Neural progenitor cell (in vitro differentiated cells): ENCODE measurements at regions not wholly inside any gene's neighbourhood (a gene's known extent, or its start where the extent isn't known, plus 50 kb on each side); places are given as distances from the start of the nearest gene placed in this dataset.
"Not testable (repeated sequence)": the region's sequence is repeated elsewhere in the genome, so short reads cannot be mapped to it uniquely, and the experiment has no call there.

Experiments
- DNase-seq: peaks from one replicate; pipeline ENCODE4 v3.0.0-alpha.2; 2016; ENCODE audit warnings: low spot score
- H2AFZ ChIP-seq: fragments of 200-600 bp; sonication (generic); replicated peaks from 2 replicates; pipeline ENCODE4 v1.6.1; 2016; ENCODE audit warnings: antibody characterized with exemption
- H3F3A ChIP-seq: fragments of 200-600 bp; sonication (generic); 2 replicates; pipeline ENCODE4 v1.6.1; 2016; ENCODE audit warnings: antibody characterized with exemption, low read depth
- H3K27ac ChIP-seq: fragments of 200-600 bp; sonication (generic); 2 replicates; pipeline ENCODE4 v1.5.1; 2016; ENCODE audit warnings: mild to moderate bottlenecking
- H3K27me3 ChIP-seq: fragments of 200-600 bp; sonication (generic); 2 replicates; pipeline ENCODE4 v1.6.1; 2016; ENCODE audit warnings: mild to moderate bottlenecking, moderate library complexity
- H3K36me3 ChIP-seq: fragments of 200-600 bp; sonication (generic); 2 replicates; pipeline ENCODE4 v1.5.1; 2016
- H3K4me1 ChIP-seq: fragments of 200-600 bp; sonication (generic); 2 replicates; pipeline ENCODE4 v1.6.1; 2016; ENCODE audit warnings: mixed run types
- H3K4me2 ChIP-seq: fragments of 200-600 bp; sonication (generic); 2 replicates; pipeline ENCODE4 v1.6.1; 2016
- H3K4me3 ChIP-seq: fragments of 200-600 bp; sonication (generic); 2 replicates; pipeline ENCODE4 v1.5.1; 2016
- H3K79me2 ChIP-seq: fragments of 200-600 bp; sonication (generic); 2 replicates; pipeline ENCODE4 v1.6.1; 2016; ENCODE audit warnings: low read depth
- H3K9ac ChIP-seq: fragments of 200-600 bp; sonication (generic); 2 replicates; pipeline ENCODE4 v1.6.1; 2016
- H3K9me3 ChIP-seq: fragments of 200-600 bp; sonication (generic); 2 replicates; pipeline ENCODE4 v1.5.1; 2016; ENCODE audit warnings: low read depth
- H4K20me1 ChIP-seq: fragments of 200-600 bp; sonication (generic); 2 replicates; pipeline ENCODE4 v1.6.1; 2016; ENCODE audit warnings: low read depth
- H3K27ac Mint-ChIP-seq: 3 replicates; pipeline ENCODE4 v1.8.0; 2021; ENCODE audit warnings: mixed read lengths
- H3K27me3 Mint-ChIP-seq: 2 replicates; pipeline ENCODE4 v1.8.0; 2022; ENCODE audit warnings: low read depth, mild to moderate bottlenecking, inconsistent platforms, moderate library complexity, mixed read lengths; ENCODE audit not compliant: insufficient read depth
- H3K36me3 Mint-ChIP-seq: 3 replicates; pipeline ENCODE4 v1.8.0; 2021; ENCODE audit warnings: mixed read lengths
- H3K4me1 Mint-ChIP-seq: 3 replicates; pipeline ENCODE4 v1.8.0; 2021; ENCODE audit warnings: mixed read lengths
- H3K4me3 Mint-ChIP-seq: 3 replicates; pipeline ENCODE4 v1.8.0; 2021; ENCODE audit warnings: mild to moderate bottlenecking, moderate library complexity, mixed read lengths
- H3K9me3 Mint-ChIP-seq: 3 replicates; pipeline ENCODE4 v1.8.0; 2020; ENCODE audit warnings: mixed read lengths
- EZH2 ChIP-seq: fragments of 200-600 bp; sonication (generic); IDR thresholded peaks from 2 replicates; pipeline ENCODE4 v1.6.1; 2017; ENCODE audit warnings: antibody characterized with exemption, mild to moderate bottlenecking, moderate library complexity
- EZH2phosphoT487 ChIP-seq: fragments of 200-600 bp; sonication (generic); IDR thresholded peaks from 2 replicates; pipeline ENCODE4 v1.6.1; 2017; ENCODE audit warnings: antibody characterized with exemption
- TF ChIP-seq, protein P1 (sequence below): fragments of 200-600 bp; sonication (generic); IDR thresholded peaks from 2 replicates; pipeline ENCODE4 v1.5.1; 2017; ENCODE audit warnings: antibody characterized with exemption, mild to moderate bottlenecking

DNA sequence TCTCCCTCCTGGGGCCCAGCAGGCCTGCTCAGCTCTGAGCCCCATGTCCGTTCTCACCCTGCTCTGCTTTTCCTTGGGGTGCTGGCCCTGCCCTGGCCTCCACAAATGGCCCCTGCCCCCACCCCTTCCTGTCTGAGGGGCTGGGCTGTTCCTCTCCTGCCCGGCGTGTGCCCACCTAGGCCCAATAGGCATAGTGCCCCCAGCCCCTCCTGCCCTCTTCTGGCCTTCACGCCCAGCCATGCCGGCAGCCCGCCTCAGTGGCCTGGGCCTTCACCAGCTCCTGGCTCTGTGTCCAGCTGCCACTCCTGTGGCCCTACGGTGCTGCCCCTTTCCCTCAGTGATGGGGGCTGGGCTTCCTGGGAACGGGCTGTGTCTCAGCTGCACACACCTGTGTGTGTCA is 125.9 kb downstream of the TMEM121 start:
- H3K36me3 ChIP-seq, DNase-seq, H3K4me2 ChIP-seq, H3K9ac ChIP-seq, H3K27ac ChIP-seq, H3K27me3 Mint-ChIP-seq, H3F3A ChIP-seq, H2AFZ ChIP-seq, H3K79me2 ChIP-seq, H3K4me3 ChIP-seq, H3K4me1 ChIP-seq, H3K9me3 ChIP-seq, H3K27ac Mint-ChIP-seq, H3K27me3 ChIP-seq, H3K36me3 Mint-ChIP-seq, H4K20me1 ChIP-seq, H3K4me1 Mint-ChIP-seq, H3K4me3 Mint-ChIP-seq: not testable (repeated sequence)
- H3K9me3 Mint-ChIP-seq: peaks cover 33% of the 10 kb centered on the region

DNA sequence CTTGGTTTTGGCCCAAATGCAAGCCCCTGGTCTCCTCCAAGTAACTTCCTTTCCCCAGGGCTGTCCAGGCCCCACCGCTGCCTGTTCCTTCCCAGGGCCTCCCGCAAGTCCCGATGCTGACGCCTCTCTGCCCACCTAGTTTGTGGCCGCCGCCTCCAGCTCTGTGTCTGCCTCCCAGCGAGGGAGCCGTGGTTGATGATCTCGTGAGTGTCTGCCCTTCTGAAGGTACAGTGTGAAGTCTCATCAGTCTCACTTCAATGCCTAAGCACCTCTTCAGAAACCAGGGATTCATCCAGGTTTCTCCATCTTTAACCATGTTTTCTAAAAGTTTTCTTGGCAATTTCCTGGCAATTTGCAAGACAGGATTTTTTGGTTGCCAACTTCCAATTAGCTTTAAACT is 127.5 kb downstream of the TMEM121 start:
- not testable (repeated sequence) for H2AFZ ChIP-seq, H3K9ac ChIP-seq, H3K4me1 ChIP-seq, H3K36me3 Mint-ChIP-seq, H4K20me1 ChIP-seq, H3F3A ChIP-seq, H3K4me3 Mint-ChIP-seq, H3K4me3 ChIP-seq, H3K4me2 ChIP-seq, H3K27me3 Mint-ChIP-seq, H3K4me1 Mint-ChIP-seq, H3K79me2 ChIP-seq, DNase-seq, H3K27ac Mint-ChIP-seq, H3K27ac ChIP-seq, H3K27me3 ChIP-seq, H3K36me3 ChIP-seq, H3K9me3 ChIP-seq
- peaks cover 28% of the 10 kb centered on the region for H3K9me3 Mint-ChIP-seq

- not testable (repeated sequence) for H3K27ac ChIP-seq, H3K27ac Mint-ChIP-seq, DNase-seq, H3K9me3 ChIP-seq, H3F3A ChIP-seq, H3K36me3 Mint-ChIP-seq, H3K27me3 Mint-ChIP-seq, H3K36me3 ChIP-seq, H3K4me3 Mint-ChIP-seq, H3K27me3 ChIP-seq, H3K4me3 ChIP-seq, H3K4me1 ChIP-seq, H2AFZ ChIP-seq, H3K4me1 Mint-ChIP-seq, H4K20me1 ChIP-seq, H3K4me2 ChIP-seq, H3K9ac ChIP-seq, H3K79me2 ChIP-seq
- H3K9me3 Mint-ChIP-seq: peaks cover 27% of the 10 kb centered on the region
Observed at GRCh38 chr14:105659255-105659654, 132.9 kb downstream of the TMEM121 start.

- Histone ChIP-seq H3F3A (no peaks in the 10 kb centered on the region), H3K36me3 (no peaks in the 10 kb centered on the region), H3K4me2 (no peak overlapping the region), H4K20me1 (no peaks in the 10 kb centered on the region), H2AFZ (no peak overlapping the region), H3K79me2 (no peaks in the 10 kb centered on the region), H3K27ac (no peak overlapping the region), H3K4me3 (no peak overlapping the region), H3K9ac (no peak overlapping the region), H3K27me3 (no peaks in the 10 kb centered on the region), H3K4me1 (no peaks in the 10 kb centered on the region), H3K9me3 (peaks cover 4% of the 10 kb centered on the region)
- H3K27ac Mint-ChIP-seq: no peak overlapping the region
- no peak overlapping the region for H3K4me3 Mint-ChIP-seq
- peaks cover 28% of the 10 kb centered on the region for H3K9me3 Mint-ChIP-seq
- no peak for DNase-seq
- no peaks in the 10 kb centered on the region for H3K4me1 Mint-ChIP-seq
- no peak for TF ChIP-seq EZH2
- TF ChIP-seq EZH2phosphoT487: no peak
- TF ChIP-seq, protein P1, sequence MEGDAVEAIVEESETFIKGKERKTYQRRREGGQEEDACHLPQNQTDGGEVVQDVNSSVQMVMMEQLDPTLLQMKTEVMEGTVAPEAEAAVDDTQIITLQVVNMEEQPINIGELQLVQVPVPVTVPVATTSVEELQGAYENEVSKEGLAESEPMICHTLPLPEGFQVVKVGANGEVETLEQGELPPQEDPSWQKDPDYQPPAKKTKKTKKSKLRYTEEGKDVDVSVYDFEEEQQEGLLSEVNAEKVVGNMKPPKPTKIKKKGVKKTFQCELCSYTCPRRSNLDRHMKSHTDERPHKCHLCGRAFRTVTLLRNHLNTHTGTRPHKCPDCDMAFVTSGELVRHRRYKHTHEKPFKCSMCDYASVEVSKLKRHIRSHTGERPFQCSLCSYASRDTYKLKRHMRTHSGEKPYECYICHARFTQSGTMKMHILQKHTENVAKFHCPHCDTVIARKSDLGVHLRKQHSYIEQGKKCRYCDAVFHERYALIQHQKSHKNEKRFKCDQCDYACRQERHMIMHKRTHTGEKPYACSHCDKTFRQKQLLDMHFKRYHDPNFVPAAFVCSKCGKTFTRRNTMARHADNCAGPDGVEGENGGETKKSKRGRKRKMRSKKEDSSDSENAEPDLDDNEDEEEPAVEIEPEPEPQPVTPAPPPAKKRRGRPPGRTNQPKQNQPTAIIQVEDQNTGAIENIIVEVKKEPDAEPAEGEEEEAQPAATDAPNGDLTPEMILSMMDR: no peak
- H3K27me3 Mint-ChIP-seq: peaks cover 2% of the 10 kb centered on the region
- peaks cover 2% of the 10 kb centered on the region for H3K36me3 Mint-ChIP-seq
Observed at GRCh38 chr14:105659935-105660527, 133.6 kb downstream of the TMEM121 start.

DNA sequence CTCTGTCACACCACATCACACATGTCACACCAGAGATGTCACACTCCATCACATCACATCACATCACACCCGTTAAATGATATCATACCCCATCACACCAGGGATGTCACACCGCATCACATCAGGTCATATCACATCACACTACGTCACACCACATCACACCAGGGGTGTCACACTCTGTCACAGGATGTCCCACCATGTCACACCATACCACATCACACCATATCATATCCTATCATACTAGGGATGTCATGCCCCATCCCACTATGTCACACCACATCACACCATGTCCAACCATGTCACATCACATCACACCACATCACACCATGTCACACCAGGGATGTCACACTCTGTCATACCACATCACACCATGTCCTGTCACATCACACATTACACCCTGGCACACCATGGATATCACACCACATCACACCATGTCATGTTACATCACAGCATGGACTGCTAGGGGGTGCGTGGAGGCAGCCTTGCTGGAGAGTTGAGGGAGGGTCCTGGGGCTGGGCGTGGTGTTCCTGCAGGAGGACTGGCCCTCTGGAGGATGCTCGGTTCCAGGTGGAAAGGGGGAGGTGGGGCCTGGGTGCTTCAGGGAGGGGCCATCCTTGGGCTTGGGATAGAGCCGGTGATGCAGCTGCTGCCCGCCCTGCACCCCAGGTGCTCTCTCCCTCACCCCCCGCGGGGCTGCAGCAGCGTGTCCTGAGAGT is 134.6 kb downstream of the TMEM121 start:
- H3K27me3 Mint-ChIP-seq: peaks cover 2% of the 10 kb centered on the region
- H3K9ac ChIP-seq: no peak overlapping the region
- peaks cover 33% of the 10 kb centered on the region for H3K9me3 Mint-ChIP-seq
- H2AFZ ChIP-seq: no peak overlapping the region
- H3K4me3 ChIP-seq: no peak overlapping the region
- H3K36me3 Mint-ChIP-seq: peaks cover 2% of the 10 kb centered on the region
- H3K4me1 ChIP-seq: no peaks in the 10 kb centered on the region
- H4K20me1 ChIP-seq: no peaks in the 10 kb centered on the region
- DNase-seq: no peak
- no peak overlapping the region for H3K4me3 Mint-ChIP-seq
- H3K27me3 ChIP-seq: no peaks in the 10 kb centered on the region
- H3K27ac ChIP-seq: no peak overlapping the region
- no peaks in the 10 kb centered on the region for H3K4me1 Mint-ChIP-seq
- H3K79me2 ChIP-seq: no peaks in the 10 kb centered on the region
- no peaks in the 10 kb centered on the region for H3K36me3 ChIP-seq
- TF ChIP-seq, protein P1: no peak
- TF ChIP-seq EZH2: no peak
- TF ChIP-seq EZH2phosphoT487: no peak
- no peaks in the 10 kb centered on the region for H3F3A ChIP-seq
- H3K9me3 ChIP-seq: peaks cover 4% of the 10 kb centered on the region
- H3K4me2 ChIP-seq: no peak overlapping the region
- no peak overlapping the region for H3K27ac Mint-ChIP-seq

- H3K4me3 ChIP-seq, H3K36me3 ChIP-seq, H4K20me1 ChIP-seq, H3K9me3 ChIP-seq, H3K4me3 Mint-ChIP-seq, H3K27ac Mint-ChIP-seq, H2AFZ ChIP-seq, H3K4me2 ChIP-seq, H3K4me1 Mint-ChIP-seq, H3K27ac ChIP-seq, H3K36me3 Mint-ChIP-seq, DNase-seq, H3K27me3 ChIP-seq, H3K79me2 ChIP-seq, H3K9ac ChIP-seq, H3K27me3 Mint-ChIP-seq, H3F3A ChIP-seq, H3K4me1 ChIP-seq: not testable (repeated sequence)
- peaks cover 39% of the 10 kb centered on the region for H3K9me3 Mint-ChIP-seq
Observed at GRCh38 chr14:105662043-105662442, 135.7 kb downstream of the TMEM121 start.
